H9 (cell line): ENCODE measurements at regions not wholly inside any gene's neighbourhood (a gene's known extent, or its start where the extent isn't known, plus 50 kb on each side); places are given as distances from the start of the nearest gene placed in this dataset.

Experiments
- DNase-seq: peaks from one replicate; pipeline ENCODE4 v3.0.0-alpha.2; 2017
- H2AFZ ChIP-seq: one replicate; pipeline ENCODE4 v1.6.1; 2013; ENCODE audit warnings: mild to moderate bottlenecking, low read length, control low read depth, moderate library complexity
- H2AK5ac ChIP-seq: 2 replicates; pipeline ENCODE4 v1.6.1; 2013; ENCODE audit warnings: low read length, control low read depth, mixed read lengths; ENCODE audit not compliant: insufficient read length
- H2BK120ac ChIP-seq: one replicate; pipeline ENCODE4 v1.6.1; 2013; ENCODE audit warnings: low read depth, mild to moderate bottlenecking, low read length, control low read depth, inconsistent platforms; ENCODE audit not compliant: poor library complexity, severe bottlenecking
- H2BK12ac ChIP-seq: 2 replicates; pipeline ENCODE4 v1.6.1; 2013; ENCODE audit warnings: low read length, control low read depth, mixed read lengths, low read depth; ENCODE audit not compliant: insufficient read length
- H2BK15ac ChIP-seq: 2 replicates; pipeline ENCODE4 v1.6.1; 2013; ENCODE audit warnings: low read depth, low read length, control low read depth
- H2BK20ac ChIP-seq: one replicate; pipeline ENCODE4 v1.6.1; 2013; ENCODE audit warnings: low read depth, mild to moderate bottlenecking, low read length, control low read depth, inconsistent platforms; ENCODE audit not compliant: poor library complexity, severe bottlenecking
- H2BK5ac ChIP-seq: 2 replicates; pipeline ENCODE4 v1.6.1; 2013; ENCODE audit warnings: low read length, control low read depth, mixed read lengths; ENCODE audit not compliant: insufficient read length
- H3K14ac ChIP-seq: 2 replicates; pipeline ENCODE4 v1.6.1; 2013; ENCODE audit warnings: low read length, control low read depth; ENCODE audit not compliant: insufficient read depth
- H3K18ac ChIP-seq: 2 replicates; pipeline ENCODE4 v1.6.1; 2013; ENCODE audit warnings: low read depth, mild to moderate bottlenecking, mixed read lengths, low read length, control low read depth; ENCODE audit not compliant: insufficient read length
- H3K23ac ChIP-seq: 2 replicates; pipeline ENCODE4 v1.6.1; 2013; ENCODE audit warnings: low read length, control low read depth, mixed read lengths, low read depth; ENCODE audit not compliant: insufficient read length
- H3K23me2 ChIP-seq: 2 replicates; pipeline ENCODE4 v1.6.1; 2013; ENCODE audit warnings: low read depth, mild to moderate bottlenecking, mixed read lengths, low read length, control low read depth; ENCODE audit not compliant: insufficient read length, poor library complexity, severe bottlenecking
- H3K27ac ChIP-seq: 2 replicates; pipeline ENCODE4 v1.5.1; 2013; ENCODE audit warnings: low read length, control low read depth, mixed read lengths, low read depth; ENCODE audit not compliant: insufficient read length
- H3K27me3 ChIP-seq: 2 replicates; pipeline ENCODE4 v1.6.1; 2013; ENCODE audit warnings: low read length, control low read depth, inconsistent platforms; ENCODE audit not compliant: insufficient read depth
- H3K4ac ChIP-seq: 2 replicates; pipeline ENCODE4 v1.6.1; 2013; ENCODE audit warnings: low read depth, mild to moderate bottlenecking, control low read depth, inconsistent platforms, low read length, moderate library complexity
- H3K4me1 ChIP-seq: 2 replicates; pipeline ENCODE4 v1.6.1; 2013; ENCODE audit warnings: low read length, control low read depth, inconsistent platforms; ENCODE audit not compliant: insufficient read depth
- H3K4me2 ChIP-seq: 2 replicates; pipeline ENCODE4 v1.6.1; 2013; ENCODE audit warnings: low read length, control low read depth, mixed read lengths; ENCODE audit not compliant: insufficient read length, insufficient read depth
- H3K56ac ChIP-seq: 2 replicates; pipeline ENCODE4 v1.6.1; 2013; ENCODE audit warnings: low read depth, mild to moderate bottlenecking, mixed read lengths, low read length, control low read depth; ENCODE audit not compliant: insufficient read length
- H3K79me1 ChIP-seq: 2 replicates; pipeline ENCODE4 v1.6.1; 2013; ENCODE audit warnings: low read depth, mild to moderate bottlenecking, moderate library complexity, low read length, control low read depth, inconsistent platforms; ENCODE audit not compliant: insufficient read depth, poor library complexity, severe bottlenecking
- H3K79me2 ChIP-seq: 2 replicates; pipeline ENCODE4 v1.6.1; 2013; ENCODE audit warnings: low read length, control low read depth, inconsistent platforms; ENCODE audit not compliant: insufficient read depth
- H3K9ac ChIP-seq: 2 replicates; pipeline ENCODE4 v1.6.1; 2013; ENCODE audit warnings: low read length, control low read depth, mixed read lengths; ENCODE audit not compliant: insufficient read length; ENCODE audit errors: extremely low read depth
- H3K9me3 ChIP-seq: one replicate; pipeline ENCODE4 v1.6.1; 2013; ENCODE audit warnings: low read depth, low read length, inconsistent platforms; ENCODE audit not compliant: control insufficient read depth
- H3T11ph ChIP-seq: one replicate; pipeline ENCODE4 v1.6.1; 2013; ENCODE audit warnings: mild to moderate bottlenecking, low read length, control low read depth, inconsistent platforms
- H4K20me1 ChIP-seq: one replicate; pipeline ENCODE4 v1.6.1; 2013; ENCODE audit not compliant: control insufficient read depth, insufficient read length, insufficient read depth
- H4K5ac ChIP-seq: 2 replicates; pipeline ENCODE4 v1.6.1; 2013; ENCODE audit warnings: low read depth, mild to moderate bottlenecking, mixed read lengths, low read length, control low read depth; ENCODE audit not compliant: insufficient read length
- H4K8ac ChIP-seq: replicated peaks from 2 replicates; pipeline ENCODE4 v1.6.1; 2013; ENCODE audit warnings: low read length, control low read depth, mixed read lengths, low read depth; ENCODE audit not compliant: insufficient read length
- H4K91ac ChIP-seq: 2 replicates; pipeline ENCODE4 v1.6.1; 2013; ENCODE audit warnings: low read depth, mild to moderate bottlenecking, moderate library complexity, mixed read lengths, low read length, control low read depth; ENCODE audit not compliant: insufficient read length
- H3K27ac Mint-ChIP-seq, 3 experiments: 2 replicates in 2 of 3; 3 replicates in 1 of 3; pipeline ENCODE4 v1.8.0; 2020 to 2021; ENCODE audit warnings: mixed read lengths in 3 of 3, mild to moderate bottlenecking in 1 of 3, moderate library complexity in 1 of 3
- H3K27me3 Mint-ChIP-seq: 2 replicates; pipeline ENCODE4 v1.8.0; 2021; ENCODE audit warnings: low read depth, mild to moderate bottlenecking, moderate library complexity, mixed read lengths
- H3K36me3 Mint-ChIP-seq, 3 experiments: 2 replicates in 2 of 3; 3 replicates in 1 of 3; pipeline ENCODE4 v1.8.0; 2020 to 2021; ENCODE audit warnings: low read depth in 3 of 3, mixed read lengths in 3 of 3; ENCODE audit not compliant: insufficient read depth in 1 of 3
- H3K4me1 Mint-ChIP-seq, 2 experiments: 2 replicates each; pipeline ENCODE4 v1.8.0; 2020; ENCODE audit warnings: mixed read lengths in 2 of 2
- H3K4me3 Mint-ChIP-seq, 2 experiments: 2 replicates in 1 of 2; 3 replicates in 1 of 2; pipeline ENCODE4 v1.8.0; 2020 to 2021; ENCODE audit warnings: mild to moderate bottlenecking in 2 of 2, mixed read lengths in 2 of 2, moderate library complexity in 1 of 2
- H3K9me3 Mint-ChIP-seq, 2 experiments: 2 replicates in 1 of 2; 3 replicates in 1 of 2; pipeline ENCODE4 v1.8.0; 2020; ENCODE audit warnings: mild to moderate bottlenecking in 2 of 2, mixed read lengths in 2 of 2, moderate library complexity in 1 of 2
- TF ChIP-seq, protein P1 (sequence below): fragments of 200-600 bp; sonication (generic); conservative IDR thresholded peaks from 3 replicates; pipeline ENCODE4 v1.8.0; 2021; ENCODE audit warnings: antibody characterized with exemption, mild to moderate bottlenecking

DNA sequence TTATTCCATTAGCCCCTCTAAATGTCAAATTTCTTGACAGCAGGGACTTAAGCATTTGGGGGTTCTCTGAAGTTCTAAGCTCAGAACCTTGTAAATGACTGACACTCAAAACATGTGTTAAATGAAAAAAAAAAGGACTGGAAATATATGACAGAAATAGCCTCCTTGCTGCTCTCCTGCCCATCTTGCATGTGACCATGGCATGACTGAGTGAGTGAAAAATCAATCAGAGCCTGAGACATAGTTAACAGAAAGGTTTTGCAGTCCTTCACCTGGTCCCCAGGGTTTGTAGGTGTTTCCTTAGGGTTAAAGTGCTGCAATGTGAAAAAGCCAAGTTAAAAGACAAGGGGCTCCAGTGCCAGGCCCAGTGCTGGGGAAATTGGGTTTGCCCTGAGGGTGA is 168.1 kb downstream of the ZBTB18 start:
- Histone ChIP-seq H3K79me2 (no peaks in the 10 kb centered on the region), H2BK20ac (no peak overlapping the region), H2AFZ (no peak overlapping the region), H3K4ac (no peak overlapping the region), H3K18ac (no peak overlapping the region), H4K20me1 (no peaks in the 10 kb centered on the region), H2BK15ac (no peak overlapping the region), H3K23me2 (no peaks in the 10 kb centered on the region), H3K27ac (no peak overlapping the region), H2AK5ac (no peak overlapping the region), H2BK12ac (no peak overlapping the region), H4K91ac (no peak overlapping the region), H3K4me1 (no peaks in the 10 kb centered on the region), H3K56ac (no peak overlapping the region), H3K14ac (no peak overlapping the region), H2BK5ac (no peak overlapping the region), H3K27me3 (no peaks in the 10 kb centered on the region), H3K9me3 (no peaks in the 10 kb centered on the region), H3K4me2 (no peak overlapping the region), H2BK120ac (no peak overlapping the region), H4K8ac (no peak overlapping the region), H3K23ac (no peak overlapping the region), H4K5ac (no peak overlapping the region), H3K79me1 (no peaks in the 10 kb centered on the region), H3T11ph (no peak overlapping the region), H3K9ac (no peak overlapping the region)
- TF ChIP-seq, protein P1, sequence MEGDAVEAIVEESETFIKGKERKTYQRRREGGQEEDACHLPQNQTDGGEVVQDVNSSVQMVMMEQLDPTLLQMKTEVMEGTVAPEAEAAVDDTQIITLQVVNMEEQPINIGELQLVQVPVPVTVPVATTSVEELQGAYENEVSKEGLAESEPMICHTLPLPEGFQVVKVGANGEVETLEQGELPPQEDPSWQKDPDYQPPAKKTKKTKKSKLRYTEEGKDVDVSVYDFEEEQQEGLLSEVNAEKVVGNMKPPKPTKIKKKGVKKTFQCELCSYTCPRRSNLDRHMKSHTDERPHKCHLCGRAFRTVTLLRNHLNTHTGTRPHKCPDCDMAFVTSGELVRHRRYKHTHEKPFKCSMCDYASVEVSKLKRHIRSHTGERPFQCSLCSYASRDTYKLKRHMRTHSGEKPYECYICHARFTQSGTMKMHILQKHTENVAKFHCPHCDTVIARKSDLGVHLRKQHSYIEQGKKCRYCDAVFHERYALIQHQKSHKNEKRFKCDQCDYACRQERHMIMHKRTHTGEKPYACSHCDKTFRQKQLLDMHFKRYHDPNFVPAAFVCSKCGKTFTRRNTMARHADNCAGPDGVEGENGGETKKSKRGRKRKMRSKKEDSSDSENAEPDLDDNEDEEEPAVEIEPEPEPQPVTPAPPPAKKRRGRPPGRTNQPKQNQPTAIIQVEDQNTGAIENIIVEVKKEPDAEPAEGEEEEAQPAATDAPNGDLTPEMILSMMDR: no peak
- Mint-ChIP-seq H3K4me1 (peaks cover 5 to 6% of the 10 kb centered on the region in 2 experiments; a peak in 3 of 4 replicates), H3K4me3 (no peak overlapping the region), H3K36me3 (peaks cover 0 to 5% (median 0%) of the 10 kb centered on the region in 3 experiments; a peak in 2 of 7 replicates), H3K27me3 (peaks cover 5% of the 10 kb centered on the region), H3K27ac (no peak overlapping the region), H3K9me3 (peaks cover 3 to 9% of the 10 kb centered on the region in 2 experiments; a peak in 4 of 5 replicates)
- no peak for DNase-seq
